ENCODE measurements at regions not wholly inside any gene's neighbourhood (a gene's known extent, or its start where the extent isn't known, plus 50 kb on each side); places are given as distances from the start of the nearest gene placed in this dataset.
"Not testable (repeated sequence)": the region's sequence is repeated elsewhere in the genome, so short reads cannot be mapped to it uniquely, and the experiment has no call there.

DNA sequence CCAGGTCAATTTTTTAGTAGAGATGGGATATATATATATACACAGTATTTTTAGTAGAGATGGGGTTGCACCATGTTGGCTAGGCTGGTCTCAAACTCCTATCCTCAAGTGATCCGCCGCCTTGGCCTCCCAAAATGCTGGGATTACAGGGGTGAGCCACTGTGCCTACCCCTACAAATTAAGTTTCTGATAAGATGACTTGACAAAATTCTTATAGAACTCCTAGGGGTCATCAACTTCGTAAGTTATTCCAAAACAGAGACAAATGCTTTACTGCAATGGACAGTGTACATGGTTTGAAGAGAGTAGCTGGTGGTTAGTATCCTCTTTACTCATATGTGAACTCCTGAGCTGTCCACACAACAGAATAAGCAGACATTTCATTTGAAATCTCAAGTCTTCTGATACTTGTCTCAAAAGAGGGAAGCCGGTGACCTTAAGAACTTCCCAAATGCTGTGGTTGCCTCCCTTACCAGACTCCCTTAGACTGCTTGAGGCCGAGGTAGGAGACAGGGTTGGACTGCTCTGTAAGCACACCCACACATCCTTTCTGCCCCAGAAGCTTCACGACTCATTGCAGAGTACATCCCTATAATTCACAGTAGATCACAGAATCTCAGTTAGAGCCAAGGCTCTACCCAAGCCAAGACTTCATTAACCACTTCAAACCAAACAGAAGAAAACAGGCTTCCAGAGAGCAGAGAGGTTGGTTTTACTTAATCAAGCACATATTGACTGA, 244.1 kb upstream of the IRF2BP2 start:
- H4K20me1 ChIP-seq, result no peaks in the 10 kb centered on the region
- H3K9ac ChIP-seq, result peak overlapping the region in 3 of 11 experiments; percentile 3 to 40 (median 22); a peak in 3 of 22 replicates
- H3K4me2 ChIP-seq, result peak overlapping the region; percentile 11 to 89 (median 47); a peak in 18 of 22 replicates
- H3K27me3 ChIP-seq, result no peaks in the 10 kb centered on the region
- TF ChIP-seq Cebpa-rat (IDR thresholded peaks at IDR 0.05), result no peak
- no peak overlapping the region for H3K4me3 ChIP-seq
- H3K27ac ChIP-seq, result peak overlapping the region in 8 of 11 experiments; percentile 3 to 90 (median 50); a peak in 14 of 22 replicates
- 0 out of 22 replicates have a peak, but pooled peaks cover 0 to 7% (median 0%) of the 10 kb centered on the region in 11 experiments for H3K9me3 ChIP-seq (replicated peaks in 1 of 11)
- H3K4me1 ChIP-seq, result peaks cover 46 to 69% (median 63%) of the 10 kb centered on the region in 10 experiments
- no peaks in the 10 kb centered on the region for H3K36me3 ChIP-seq

DNA sequence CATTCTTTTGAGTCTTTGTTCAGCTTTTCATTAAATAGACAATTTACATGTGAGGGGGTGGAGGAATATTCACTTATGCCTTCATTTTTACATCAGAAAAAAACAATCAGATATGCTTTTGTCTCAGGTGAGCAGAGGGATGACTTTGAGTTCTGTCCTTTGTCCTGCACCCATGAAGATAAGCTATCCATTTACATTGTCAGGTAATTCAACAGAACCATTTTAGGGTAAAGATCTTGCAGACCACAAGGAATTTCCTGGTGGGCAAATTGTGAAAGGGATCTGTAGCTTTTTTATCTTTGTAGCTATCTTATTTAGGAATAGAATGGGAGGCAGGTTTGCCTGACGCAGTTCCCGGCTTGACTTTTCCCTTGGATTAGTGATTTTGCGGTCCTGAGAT, 242.7 kb upstream of the IRF2BP2 start:
- TF ChIP-seq Cebpa-rat (IDR thresholded peaks at IDR 0.05), result no peak
- Histone ChIP-seq H3K9ac (peak overlapping the region in 2 of 11 experiments; percentile 14 to 59; a peak in 3 of 22 replicates), H3K36me3 (no peaks in the 10 kb centered on the region), H3K27ac (peak overlapping the region in 7 of 11 experiments; percentile 79 to 92 (median 88); a peak in 9 of 22 replicates), H3K4me3 (no peak overlapping the region), H3K4me1 (peaks cover 55 to 82% (median 77%) of the 10 kb centered on the region in 10 experiments), H3K4me2 (peak overlapping the region in 7 of 11 experiments; percentile 74 to 89 (median 82); a peak in 14 of 22 replicates), H3K27me3 (no peaks in the 10 kb centered on the region), H4K20me1 (no peaks in the 10 kb centered on the region), H3K9me3 (replicated peaks in 1 of 11) (no peaks in the 10 kb centered on the region)

DNA sequence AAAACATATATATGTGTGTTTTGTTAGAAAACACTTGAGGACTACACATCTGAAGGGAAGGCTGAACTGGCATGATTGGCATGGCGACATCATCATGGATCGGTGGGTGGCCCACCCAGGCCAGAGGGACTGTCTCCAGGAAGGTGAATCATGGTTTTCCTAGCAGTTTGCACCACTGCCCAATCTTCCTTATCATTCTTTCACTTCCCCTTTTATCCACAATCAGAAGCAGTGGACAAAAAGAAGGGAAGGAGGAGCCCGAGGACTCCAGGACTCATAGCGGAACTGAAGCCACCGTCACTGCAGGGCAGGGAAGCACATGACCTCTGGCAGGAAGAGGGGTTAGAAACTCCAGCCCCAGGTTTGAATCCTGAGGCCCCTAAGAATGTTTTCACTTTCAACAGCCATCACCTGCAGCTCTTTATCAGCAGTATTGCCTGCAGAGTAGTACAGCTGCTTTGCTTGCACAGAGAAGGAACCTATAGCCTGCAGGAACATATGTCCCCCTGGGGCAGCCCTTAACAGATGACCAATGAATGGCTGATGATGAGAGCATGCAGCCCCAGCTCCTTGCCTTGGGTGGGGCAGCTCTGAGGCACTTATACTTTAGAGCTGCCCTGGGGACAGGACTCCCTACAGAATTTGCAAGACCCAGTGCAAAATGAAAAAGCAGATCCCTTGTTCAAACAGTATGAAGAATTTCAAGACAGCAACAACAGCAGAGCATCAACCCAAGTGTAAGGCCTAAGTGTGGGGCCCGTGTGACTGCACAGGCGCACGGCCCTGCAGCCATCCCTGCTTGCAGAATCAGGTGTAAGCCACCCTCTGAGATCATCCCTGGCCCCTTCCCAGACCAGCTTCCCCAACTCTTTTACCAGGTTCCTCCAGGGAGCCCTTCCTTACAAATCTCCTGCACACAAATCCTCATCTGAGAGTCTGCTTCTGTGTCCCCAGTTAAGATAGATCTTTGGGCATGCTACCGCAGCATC, 241.8 kb upstream of the IRF2BP2 start:
- Histone ChIP-seq H3K4me1 (peaks cover 55 to 92% (median 80%) of the 10 kb centered on the region in 10 experiments), H3K27me3 (no peaks in the 10 kb centered on the region), H3K36me3 (no peaks in the 10 kb centered on the region), H3K4me2 (peak overlapping the region; percentile 53 to 89 (median 76)), H3K9me3 (replicated peaks in 1 of 11) (no peaks in the 10 kb centered on the region), H3K4me3 (no peak overlapping the region), H3K27ac (peak overlapping the region in 10 of 11 experiments; percentile 25 to 92 (median 86); a peak in 21 of 22 replicates), H4K20me1 (no peaks in the 10 kb centered on the region), H3K9ac (peak overlapping the region in 7 of 11 experiments; percentile 2 to 75 (median 52); a peak in 10 of 22 replicates)
- TF ChIP-seq Cebpa-rat (IDR thresholded peaks at IDR 0.05), result no peak; a peak in 1 of 22 replicates

DNA sequence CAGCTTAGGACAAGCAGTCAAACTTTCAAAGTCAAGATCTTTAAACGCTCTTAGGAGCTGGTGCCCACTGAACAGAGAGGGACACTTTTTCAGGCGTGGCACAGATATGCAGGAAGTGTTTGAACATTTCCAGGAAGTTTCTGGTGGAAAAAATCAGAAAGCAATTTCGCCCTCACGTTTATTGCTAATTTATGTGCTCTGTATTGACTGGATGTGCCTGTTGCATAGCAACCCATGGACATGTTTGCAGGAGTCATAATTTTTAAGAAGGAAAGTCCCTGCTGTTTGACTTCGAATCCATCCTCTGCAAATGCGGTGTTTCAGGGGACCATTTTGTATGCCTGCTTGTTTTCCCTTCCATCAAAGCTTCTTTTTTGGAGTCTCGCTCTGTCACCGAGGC, 239.9 kb upstream of the IRF2BP2 start:
- Histone ChIP-seq H3K36me3 (no peaks in the 10 kb centered on the region), H4K20me1 (no peaks in the 10 kb centered on the region), H3K9me3 (replicated peaks in 1 of 11) (no peaks in the 10 kb centered on the region), H3K4me1 (peaks cover 69 to 100% (median 91%) of the 10 kb centered on the region in 10 experiments), H3K27ac (peak overlapping the region in 10 of 11 experiments; percentile 57 to 92 (median 86); a peak in 18 of 22 replicates), H3K4me2 (peak overlapping the region; percentile 66 to 89 (median 76)), H3K4me3 (no peak overlapping the region), H3K27me3 (no peaks in the 10 kb centered on the region), H3K9ac (peak overlapping the region in 8 of 11 experiments; percentile 41 to 75 (median 69); a peak in 14 of 22 replicates)
- TF ChIP-seq Cebpa-rat (IDR thresholded peaks at IDR 0.05), result no peak

DNA sequence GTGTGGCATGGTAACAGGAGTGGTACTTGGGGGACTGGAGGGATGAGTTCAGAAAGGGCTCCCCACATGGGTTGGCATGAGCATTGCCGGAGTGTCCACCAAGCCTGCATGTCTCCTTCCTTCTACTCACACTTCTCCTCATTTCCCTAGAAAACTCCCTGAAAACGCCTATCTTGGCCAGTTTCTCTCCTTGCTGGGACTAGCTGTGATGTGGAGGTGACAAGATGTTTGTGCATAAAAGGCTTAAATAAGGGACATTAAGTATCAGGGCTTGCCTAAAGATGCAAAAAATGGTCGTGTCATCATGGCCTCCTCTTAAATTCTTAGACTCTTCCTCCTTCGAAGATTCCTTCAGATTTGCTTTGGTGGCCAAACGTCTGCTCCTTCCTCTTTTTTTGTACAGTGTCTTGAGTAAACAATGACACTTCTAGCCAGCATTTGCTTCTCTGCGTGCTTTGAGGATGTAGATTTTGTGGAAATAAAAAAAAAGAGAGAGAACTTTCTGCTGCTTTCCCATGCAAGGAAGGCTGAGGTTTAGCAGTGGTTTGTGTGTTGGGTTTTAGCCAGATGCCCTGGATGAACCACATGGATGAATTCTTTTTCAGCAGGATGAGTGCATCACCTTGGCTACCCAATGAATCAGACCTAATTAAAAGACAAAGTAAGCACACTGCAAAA, 239.1 kb upstream of the IRF2BP2 start:
- peak overlapping the region; percentile 35 to 92 (median 85); a peak in 20 of 22 replicates for H3K27ac ChIP-seq
- no peaks in the 10 kb centered on the region for H4K20me1 ChIP-seq
- H3K9me3 ChIP-seq (replicated peaks in 1 of 11), result no peaks in the 10 kb centered on the region
- no peaks in the 10 kb centered on the region for H3K27me3 ChIP-seq
- H3K4me3 ChIP-seq, result no peak overlapping the region
- no peak for TF ChIP-seq Cebpa-rat (IDR thresholded peaks at IDR 0.05)
- peaks cover 69 to 100% (median 91%) of the 10 kb centered on the region in 10 experiments for H3K4me1 ChIP-seq
- H3K9ac ChIP-seq, result peak overlapping the region in 10 of 11 experiments; percentile 9 to 75 (median 66); a peak in 16 of 22 replicates
- no peaks in the 10 kb centered on the region for H3K36me3 ChIP-seq
- peak overlapping the region; percentile 66 to 89 (median 76) for H3K4me2 ChIP-seq

DNA sequence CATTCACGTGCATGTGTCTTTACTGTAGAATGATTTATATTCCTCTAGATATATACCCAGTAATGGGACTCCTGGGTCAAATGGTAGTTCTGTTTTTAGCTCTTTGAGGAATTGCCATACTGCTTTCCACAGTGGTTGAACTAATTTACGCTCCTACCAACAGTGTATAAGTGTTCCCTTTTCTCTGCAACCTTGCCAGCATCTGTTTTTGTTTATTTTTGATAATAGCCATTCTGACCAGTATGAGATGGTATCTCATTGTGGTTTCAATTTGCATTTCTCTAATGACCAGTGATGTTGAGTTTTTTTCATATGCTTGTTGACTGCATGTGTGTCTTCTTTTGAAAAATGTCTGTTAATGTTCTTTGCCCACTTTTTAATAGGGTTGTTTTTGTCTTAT, 236.8 kb upstream of the IRF2BP2 start:
- not testable (repeated sequence) for H3K9me3 ChIP-seq (replicated peaks in 1 of 11); H3K9ac ChIP-seq; H4K20me1 ChIP-seq; H3K36me3 ChIP-seq; H3K27me3 ChIP-seq; H3K4me3 ChIP-seq
- Histone ChIP-seq H3K27ac (peak overlapping the region in 1 of 11 experiments; percentile 95; a peak in 1 of 22 replicates), H3K4me1 (peaks cover 80 to 100% (median 92%) of the 10 kb centered on the region in 10 experiments), H3K4me2 (peak overlapping the region in 3 of 11 experiments; percentile 68 to 93 (median 82); a peak in 6 of 22 replicates)

DNA sequence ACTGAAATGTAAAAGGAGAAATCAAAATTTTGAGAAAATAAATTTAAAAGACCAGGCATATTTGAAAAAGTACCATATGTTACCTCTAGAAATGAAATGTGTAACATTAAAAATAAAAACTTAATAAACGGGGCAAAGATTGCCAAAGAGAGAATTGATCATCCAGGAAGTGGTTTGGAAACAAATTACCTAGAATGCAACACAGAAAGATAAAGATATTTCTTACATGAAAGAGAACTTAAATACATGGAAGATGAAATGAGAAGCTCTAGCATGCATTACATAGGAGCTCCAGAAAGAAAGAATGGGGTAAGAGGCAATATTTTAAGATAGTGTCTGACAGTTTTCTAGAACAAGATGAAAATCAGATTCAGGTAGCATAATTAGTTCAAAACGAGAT, 235.9 kb upstream of the IRF2BP2 start:
- no peaks in the 10 kb centered on the region for H3K36me3 ChIP-seq
- peak overlapping the region; percentile 50 to 97 (median 86); a peak in 19 of 22 replicates for H3K27ac ChIP-seq
- no peaks in the 10 kb centered on the region for H3K27me3 ChIP-seq
- H3K4me1 ChIP-seq, result peaks cover 80 to 100% (median 92%) of the 10 kb centered on the region in 10 experiments
- peak overlapping the region in 2 of 11 experiments; percentile 51 to 84; a peak in 3 of 22 replicates for H3K9ac ChIP-seq
- no peaks in the 10 kb centered on the region for H4K20me1 ChIP-seq
- H3K9me3 ChIP-seq (replicated peaks in 1 of 11), result peaks cover 0 to 5% (median 2%) of the 10 kb centered on the region in 11 experiments; a peak in 15 of 22 replicates
- H3K4me2 ChIP-seq, result peak overlapping the region; percentile 80 to 97 (median 87); a peak in 21 of 22 replicates
- no peak for TF ChIP-seq Cebpa-rat (IDR thresholded peaks at IDR 0.05)
- H3K4me3 ChIP-seq, result no peak overlapping the region

DNA sequence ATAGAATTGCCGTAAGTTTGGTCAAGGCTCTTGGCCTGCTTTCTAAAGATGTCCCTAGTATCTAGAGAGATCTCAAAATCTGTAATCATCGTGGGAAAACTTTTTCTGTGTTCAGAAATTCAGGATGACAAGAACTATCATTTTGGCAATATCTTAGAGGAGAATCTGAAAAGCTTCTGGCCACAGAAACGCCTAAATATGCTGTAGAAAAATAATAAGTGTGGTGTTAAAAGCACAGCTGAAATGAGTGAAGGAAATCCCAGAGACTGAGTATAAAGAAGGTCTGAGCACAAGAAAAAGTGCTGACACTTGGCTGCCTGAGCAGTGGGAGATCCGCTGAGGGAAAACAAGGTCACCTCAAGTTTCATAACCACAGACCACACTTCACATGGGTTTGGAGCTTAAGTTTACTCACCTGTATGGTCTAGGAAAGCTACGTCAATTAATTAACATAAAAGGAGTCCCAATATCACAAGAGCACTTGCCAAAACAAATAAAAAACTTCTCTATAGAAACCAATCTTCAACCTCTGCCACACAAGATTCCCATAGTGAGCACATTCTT, 235.2 kb upstream of the IRF2BP2 start:
- Histone ChIP-seq H3K27ac (peak overlapping the region; percentile 50 to 97 (median 86); a peak in 21 of 22 replicates), H3K36me3 (no peaks in the 10 kb centered on the region), H3K4me1 (peaks cover 80 to 100% (median 92%) of the 10 kb centered on the region in 10 experiments), H3K4me2 (peak overlapping the region; percentile 80 to 97 (median 87)), H4K20me1 (no peaks in the 10 kb centered on the region), H3K9me3 (replicated peaks in 1 of 11) (peaks cover 0 to 11% (median 8%) of the 10 kb centered on the region in 11 experiments; a peak in 19 of 22 replicates), H3K4me3 (peak overlapping the region in 4 of 10 experiments; percentile 4 to 26 (median 16); a peak in 2 of 20 replicates), H3K9ac (peak overlapping the region; percentile 41 to 84 (median 55); a peak in 20 of 22 replicates), H3K27me3 (no peaks in the 10 kb centered on the region)
- TF ChIP-seq Cebpa-rat (IDR thresholded peaks at IDR 0.05), result no peak
